Gastrocnemius medialis (tissue), 4 donors: ENCODE measurements at regions not wholly inside any gene's neighbourhood (a gene's known extent, or its start where the extent isn't known, plus 50 kb on each side); places are given as distances from the start of the nearest gene placed in this dataset.

ENCODE experiments used
- ATAC-seq, 2 donors: fragments of 150-250 bp; one replicate each; pipeline ENCODE4 v1.9.1; 2016
- DNase-seq, 2 donors: peaks; one replicate each; pipeline ENCODE4 v3.0.0-alpha.2; 2019
- H3K27ac ChIP-seq, 4 donors: fragments of 200-600 bp; sonication (generic); 1 replicate in 1 of 4; 2 replicates in 3 of 4; pipeline ENCODE4 v1.5.1; 2016 to 2018; ENCODE audit warnings: mild to moderate bottlenecking in 2 of 4, moderate library complexity in 1 of 4
- H3K27me3 ChIP-seq, 3 donors: fragments of 200-600 bp; sonication (generic) in 2 of 3; 1 replicate in 1 of 3; 2 replicates in 2 of 3; pipeline versions ENCODE4 v1.5.1 to v1.6.0; 2016 to 2019; ENCODE audit warnings: mild to moderate bottlenecking in 1 of 3, moderate library complexity in 1 of 3
- H3K36me3 ChIP-seq, 2 donors: fragments of 200-600 bp; sonication (generic) in 1 of 2; one replicate each; pipeline ENCODE4 v1.5.1; 2017 to 2018
- H3K4me1 ChIP-seq, 2 donors: fragments of 200-600 bp; sonication (generic) in 1 of 2; one replicate each; pipeline ENCODE4 v1.5.1; 2016 to 2017; ENCODE audit warnings: mild to moderate bottlenecking in 2 of 2
- H3K4me3 ChIP-seq, 4 donors: fragments of 200-600 bp; sonication (generic) in 3 of 4; 1 replicate in 1 of 4; 2 replicates in 3 of 4; pipeline ENCODE4 v1.5.1; 2016 to 2019; ENCODE audit warnings: mild to moderate bottlenecking in 2 of 4
- H3K9me3 ChIP-seq, 3 donors: fragments of 200-600 bp; sonication (generic) in 2 of 3; 1 replicate in 1 of 3; 2 replicates in 2 of 3; pipeline ENCODE4 v1.5.1; 2016 to 2019
- CTCF ChIP-seq, 5 experiments: fragments of 450-650 bp in 3 of 5; fragments of 200-600 bp in 2 of 5; sonication (generic) in 2 of 5; IDR thresholded peaks in 4 of 5; conservative IDR thresholded peaks in 1 of 5; 1 replicate in 4 of 5; 2 replicates in 1 of 5; pipeline ENCODE4 v1.5.1; 2016 to 2019; ENCODE audit warnings: antibody characterized with exemption in 5 of 5, mild to moderate bottlenecking in 3 of 5, moderate library complexity in 3 of 5
- POLR2A ChIP-seq, 2 donors: fragments of 450-650 bp; IDR thresholded peaks; one replicate each; pipeline ENCODE4 v1.6.1; 2017; ENCODE audit warnings: antibody characterized with exemption in 2 of 2, mild to moderate bottlenecking in 2 of 2, moderate library complexity in 2 of 2
- in situ Hi-C, 4 donors: fragments of 200-750 bp; cut with MboI; loops; one replicate each; pipeline versions ENCODE4 v1.15.0 to v1.8.0; 2017; ENCODE audit warnings: low sequenced_read_pairs in 4 of 4
- intact Hi-C: fragments of 100-400 bp; cut with DNase I; formaldehyde crosslinking; loops from one replicate; pipeline ENCODE4 v1.15.1; 2023; ENCODE audit warnings: low total_unique reads

GRCh38 chr14:98165976-98166375 is 1106.0 kb downstream of the BCL11B start:
- ATAC-seq (no peak), DNase-seq (no peak)
- Histone ChIP-seq H3K27me3 (peaks cover 0 to 11% (median 4%) of the 10 kb centered on the region in 3 donors), H3K9me3 (no peaks in the 10 kb centered on the region), H3K27ac (no peak overlapping the region), H3K36me3 (no peaks in the 10 kb centered on the region), H3K4me3 (no peak overlapping the region), H3K4me1 (no peaks in the 10 kb centered on the region)
- in situ Hi-C loops (no loop called here), intact Hi-C loops (no loop called here)
- TF ChIP-seq POLR2A (IDR thresholded peaks at IDR 0.05) (no peak), CTCF (IDR thresholded peaks at IDR 0.05 in 4 of 5, conservative IDR thresholded peaks at IDR 0.05 in 1 of 5) (no peak)

- H3K27me3 ChIP-seq: peaks cover 0 to 6% (median 4%) of the 10 kb centered on the region in 3 donors
- no peak for ATAC-seq
- in situ Hi-C loops: no loop called here
- intact Hi-C loops: no loop called here
- H3K9me3 ChIP-seq: no peaks in the 10 kb centered on the region
- H3K27ac ChIP-seq: no peak overlapping the region
- TF ChIP-seq POLR2A (IDR thresholded peaks at IDR 0.05) (no peak), CTCF (IDR thresholded peaks at IDR 0.05 in 4 of 5, conservative IDR thresholded peaks at IDR 0.05 in 1 of 5) (no peak)
- no peak overlapping the region for H3K4me3 ChIP-seq
- no peak for DNase-seq
- H3K36me3 ChIP-seq: no peaks in the 10 kb centered on the region
- no peaks in the 10 kb centered on the region for H3K4me1 ChIP-seq
Measured at GRCh38 chr14:98167275-98167674, 1104.7 kb downstream of the BCL11B start.

GRCh38 chr14:98167705-98168104 is 1104.3 kb downstream of the BCL11B start:
- Histone ChIP-seq H3K4me1 (no peaks in the 10 kb centered on the region), H3K9me3 (no peaks in the 10 kb centered on the region), H3K4me3 (no peak overlapping the region), H3K27ac (no peak overlapping the region), H3K27me3 (peaks cover 0 to 2% (median 1%) of the 10 kb centered on the region in 3 donors), H3K36me3 (no peaks in the 10 kb centered on the region)
- intact Hi-C loops (no loop called here), in situ Hi-C loops (no loop called here)
- TF ChIP-seq CTCF (IDR thresholded peaks at IDR 0.05 in 4 of 5, conservative IDR thresholded peaks at IDR 0.05 in 1 of 5) (no peak), POLR2A (IDR thresholded peaks at IDR 0.05) (no peak)
- ATAC-seq (no peak), DNase-seq (no peak)

- DNase-seq (no peak), ATAC-seq (no peak)
- intact Hi-C loops: no loop called here
- Histone ChIP-seq H3K4me1 (no peaks in the 10 kb centered on the region), H3K27ac (no peak overlapping the region), H3K27me3 (peaks cover 0 to 2% (median 0%) of the 10 kb centered on the region in 3 donors), H3K9me3 (no peaks in the 10 kb centered on the region), H3K36me3 (no peaks in the 10 kb centered on the region), H3K4me3 (no peak overlapping the region)
- in situ Hi-C loops: no loop called here
- TF ChIP-seq CTCF (IDR thresholded peaks at IDR 0.05 in 4 of 5, conservative IDR thresholded peaks at IDR 0.05 in 1 of 5): no peak
- no peak for TF ChIP-seq POLR2A (IDR thresholded peaks at IDR 0.05)
Measured at GRCh38 chr14:98168211-98168985, 1103.6 kb downstream of the BCL11B start.
